BLaER1 treated with 17β-estradiol and CSF1 and Interleukin-3, amounts not matched to agents 10 nM and 100 nM (cell line): ENCODE measurements at regions not wholly inside any gene's neighbourhood (a gene's known extent, or its start where the extent isn't known, plus 50 kb on each side); places are given as distances from the start of the nearest gene placed in this dataset.
"Not testable (repeated sequence)": the region's sequence is repeated elsewhere in the genome, so short reads cannot be mapped to it uniquely, and the experiment has no call there.

ENCODE experiments used
- H3K27ac ChIP-seq, 11 experiments: shearing (Covaris generic); formaldehyde crosslinking; 2 replicates each; pipeline ENCODE4 v1.8.1; 2022
- H3K27me3 ChIP-seq, 11 experiments: shearing (Covaris generic); formaldehyde crosslinking; 2 replicates each; pipeline ENCODE4 v1.8.1; 2022
- H3K36me3 ChIP-seq, 11 experiments: shearing (Covaris generic); formaldehyde crosslinking; 2 replicates each; pipeline ENCODE4 v1.8.1; 2022
- H3K4me1 ChIP-seq, 10 experiments: shearing (Covaris generic); formaldehyde crosslinking; 2 replicates each; pipeline ENCODE4 v1.8.1; 2022
- H3K4me2 ChIP-seq, 11 experiments: shearing (Covaris generic); formaldehyde crosslinking; 2 replicates each; pipeline ENCODE4 v1.8.1; 2022
- H3K4me3 ChIP-seq, 10 experiments: shearing (Covaris generic); formaldehyde crosslinking; 2 replicates each; pipeline ENCODE4 v1.8.1; 2022
- H3K9ac ChIP-seq, 11 experiments: shearing (Covaris generic); formaldehyde crosslinking; 2 replicates each; pipeline ENCODE4 v1.8.1; 2022
- H3K9me3 ChIP-seq, 11 experiments: shearing (Covaris generic); formaldehyde crosslinking; replicated peaks in 1 of 11; 2 replicates each; pipeline ENCODE4 v1.8.1; 2022
- H4K20me1 ChIP-seq, 11 experiments: shearing (Covaris generic); formaldehyde crosslinking; 2 replicates each; pipeline ENCODE4 v1.8.1; 2022
- Cebpa-rat ChIP-seq, 11 experiments: shearing (Covaris generic); IDR thresholded peaks; 2 replicates each; pipeline ENCODE4 v1.8.1; 2022

- Histone ChIP-seq H3K27ac (no peak overlapping the region), H3K4me1 (peaks cover 0 to 12% (median 4%) of the 10 kb centered on the region in 10 experiments; a peak in 6 of 20 replicates), H3K9ac (no peak overlapping the region), H3K4me3 (no peak overlapping the region), H4K20me1 (no peaks in the 10 kb centered on the region), H3K9me3 (peaks cover 8 to 74% (median 64%) of the 10 kb centered on the region in 11 experiments), H3K4me2 (no peak overlapping the region), H3K36me3 (peaks cover 15 to 67% (median 44%) of the 10 kb centered on the region in 11 experiments; a peak in 19 of 22 replicates), H3K27me3 (no peaks in the 10 kb centered on the region)
- no peak for TF ChIP-seq Cebpa-rat (IDR thresholded peaks at IDR 0.05)
Observed at GRCh38 chr10:123221418-123221817, 67.2 kb downstream of the BUB3 start.

- H3K36me3 ChIP-seq: peaks cover 15 to 65% (median 44%) of the 10 kb centered on the region in 11 experiments; a peak in 19 of 22 replicates
Observed at GRCh38 chr10:123222832-123223231, 68.6 kb downstream of the BUB3 start.

GRCh38 chr10:123227706-123228105 lies 73.5 kb downstream of the BUB3 start:
- no peak overlapping the region for H3K4me3 ChIP-seq
- peaks cover 0 to 12% (median 4%) of the 10 kb centered on the region in 10 experiments; a peak in 6 of 20 replicates for H3K4me1 ChIP-seq
- TF ChIP-seq Cebpa-rat (IDR thresholded peaks at IDR 0.05): no peak
- H3K27ac ChIP-seq: no peak overlapping the region
- peaks cover 17 to 66% (median 41%) of the 10 kb centered on the region in 11 experiments for H3K36me3 ChIP-seq
- H3K9me3 ChIP-seq: peaks cover 14 to 59% (median 41%) of the 10 kb centered on the region in 11 experiments
- no peaks in the 10 kb centered on the region for H4K20me1 ChIP-seq
- H3K27me3 ChIP-seq: no peaks in the 10 kb centered on the region
- no peak overlapping the region for H3K4me2 ChIP-seq
- H3K9ac ChIP-seq: no peak overlapping the region

More at GRCh38 chr10:123222832-123223231, 68.6 kb downstream of the BUB3 start:
- Histone ChIP-seq H3K9me3 (peaks cover 0 to 65% (median 54%) of the 10 kb centered on the region in 11 experiments; a peak in 19 of 22 replicates), H3K27me3 (no peaks in the 10 kb centered on the region), H3K27ac (no peak overlapping the region), H3K4me2 (no peak overlapping the region), H3K9ac (no peak overlapping the region), H3K4me3 (no peak overlapping the region), H3K4me1 (peaks cover 0 to 12% (median 4%) of the 10 kb centered on the region in 10 experiments; a peak in 6 of 20 replicates), H4K20me1 (no peaks in the 10 kb centered on the region)
- TF ChIP-seq Cebpa-rat (IDR thresholded peaks at IDR 0.05): no peak

- no peaks in the 10 kb centered on the region for H3K27me3 ChIP-seq
- no peak for TF ChIP-seq Cebpa-rat (IDR thresholded peaks at IDR 0.05)
- peaks cover 33 to 60% (median 50%) of the 10 kb centered on the region in 11 experiments for H3K9me3 ChIP-seq
- H3K4me1 ChIP-seq: peaks cover 0 to 4% (median 0%) of the 10 kb centered on the region in 10 experiments; a peak in 6 of 20 replicates
- H3K27ac ChIP-seq: no peak overlapping the region
- peaks cover 27 to 70% (median 55%) of the 10 kb centered on the region in 11 experiments for H3K36me3 ChIP-seq
- no peaks in the 10 kb centered on the region for H4K20me1 ChIP-seq
- H3K9ac ChIP-seq: no peak overlapping the region
- H3K4me3 ChIP-seq: no peak overlapping the region
- H3K4me2 ChIP-seq: no peak overlapping the region
Observed at GRCh38 chr10:123229927-123230630, 75.9 kb downstream of the BUB3 start.

GRCh38 chr10:123232879-123233278 lies 78.7 kb downstream of the BUB3 start:
- not testable (repeated sequence) for H3K27me3 ChIP-seq, H4K20me1 ChIP-seq, H3K4me1 ChIP-seq, H3K4me2 ChIP-seq, H3K4me3 ChIP-seq, H3K9ac ChIP-seq, H3K27ac ChIP-seq
- Histone ChIP-seq H3K36me3 (peaks cover 27 to 83% (median 68%) of the 10 kb centered on the region in 11 experiments), H3K9me3 (peaks cover 45 to 81% (median 69%) of the 10 kb centered on the region in 11 experiments)

- H3K4me1 ChIP-seq: peaks cover 0 to 25% (median 2%) of the 10 kb centered on the region in 10 experiments; a peak in 11 of 20 replicates
- not testable (repeated sequence) for H3K27me3 ChIP-seq, H3K4me2 ChIP-seq, H3K9ac ChIP-seq, H3K27ac ChIP-seq, H4K20me1 ChIP-seq
- H3K36me3 ChIP-seq: peaks cover 27 to 70% (median 56%) of the 10 kb centered on the region in 11 experiments
- peak overlapping the region in 1 of 10 experiments; percentile 10; a peak in 3 of 20 replicates for H3K4me3 ChIP-seq
- H3K9me3 ChIP-seq: peaks cover 45 to 70% (median 61%) of the 10 kb centered on the region in 11 experiments
Observed at GRCh38 chr10:123235014-123235413, 80.8 kb downstream of the BUB3 start.

- Histone ChIP-seq H3K9ac (no peak overlapping the region), H3K4me1 (peaks cover 3 to 36% (median 13%) of the 10 kb centered on the region in 10 experiments; a peak in 19 of 20 replicates), H4K20me1 (no peaks in the 10 kb centered on the region), H3K4me3 (no peak overlapping the region), H3K4me2 (no peak overlapping the region), H3K27ac (no peak overlapping the region), H3K36me3 (peaks cover 16 to 58% (median 45%) of the 10 kb centered on the region in 11 experiments), H3K9me3 (peaks cover 43 to 59% (median 51%) of the 10 kb centered on the region in 11 experiments), H3K27me3 (no peaks in the 10 kb centered on the region)
- no peak for TF ChIP-seq Cebpa-rat (IDR thresholded peaks at IDR 0.05)
Observed at GRCh38 chr10:123236126-123236525, 81.9 kb downstream of the BUB3 start.

- Histone ChIP-seq H4K20me1 (no peaks in the 10 kb centered on the region), H3K4me1 (peaks cover 14 to 61% (median 32%) of the 10 kb centered on the region in 10 experiments), H3K9me3 (peaks cover 10 to 40% (median 31%) of the 10 kb centered on the region in 11 experiments), H3K9ac (no peak overlapping the region), H3K27me3 (no peaks in the 10 kb centered on the region), H3K36me3 (peaks cover 2 to 56% (median 39%) of the 10 kb centered on the region in 11 experiments; a peak in 19 of 22 replicates), H3K4me3 (no peak overlapping the region), H3K27ac (peak overlapping the region in 1 of 11 experiments; percentile 80; a peak in 1 of 22 replicates), H3K4me2 (peak overlapping the region in 7 of 11 experiments; percentile 59 to 84 (median 69); a peak in 12 of 22 replicates)
- TF ChIP-seq Cebpa-rat (IDR thresholded peaks at IDR 0.05): no peak
Observed at GRCh38 chr10:123240250-123240649, 86.0 kb downstream of the BUB3 start.

- Histone ChIP-seq H3K36me3 (peaks cover 2 to 51% (median 34%) of the 10 kb centered on the region in 11 experiments; a peak in 17 of 22 replicates), H3K4me3 (no peak overlapping the region), H3K4me2 (peak overlapping the region in 10 of 11 experiments; percentile 53 to 84 (median 66); a peak in 20 of 22 replicates), H3K27ac (peak overlapping the region in 4 of 11 experiments; percentile 62 to 80 (median 74); a peak in 8 of 22 replicates), H3K4me1 (peaks cover 14 to 64% (median 32%) of the 10 kb centered on the region in 10 experiments), H3K27me3 (no peaks in the 10 kb centered on the region), H3K9ac (no peak overlapping the region), H3K9me3 (peaks cover 5 to 38% (median 26%) of the 10 kb centered on the region in 11 experiments), H4K20me1 (no peaks in the 10 kb centered on the region)
- no peak for TF ChIP-seq Cebpa-rat (IDR thresholded peaks at IDR 0.05)
Observed at GRCh38 chr10:123240776-123241175, 86.6 kb downstream of the BUB3 start.
